VCaP (cell line): ENCODE measurements at regions not wholly inside any gene's neighbourhood (a gene's known extent, or its start where the extent isn't known, plus 50 kb on each side); places are given as distances from the start of the nearest gene placed in this dataset.
"Not testable (repeated sequence)": the region's sequence is repeated elsewhere in the genome, so short reads cannot be mapped to it uniquely, and the experiment has no call there.

Experiments
- H3K27ac ChIP-seq: fragments of 450-650 bp; 2 replicates; pipeline ENCODE4 v1.5.1; 2017
- CTCF ChIP-seq: fragments of 450-650 bp; conservative IDR thresholded peaks from 2 replicates; pipeline ENCODE4 v1.5.1; 2017; ENCODE audit warnings: mild to moderate bottlenecking, moderate library complexity

- TF ChIP-seq CTCF: no peak
- H3K27ac ChIP-seq: no peak overlapping the region
These were observed 103.0 kb downstream of the BRMS1L start for GRCh38 chr14:35929186-35929585.

- no peak overlapping the region for H3K27ac ChIP-seq
- TF ChIP-seq CTCF: no peak
These were observed 101.6 kb downstream of the BRMS1L start for GRCh38 chr14:35927727-35928126.

- H3K27ac ChIP-seq: no peak overlapping the region
- TF ChIP-seq CTCF: no peak
These were observed 99.2 kb downstream of the BRMS1L start for GRCh38 chr14:35925319-35925718.

- not testable (repeated sequence) for H3K27ac ChIP-seq
These were observed 96.5 kb downstream of the BRMS1L start for GRCh38 chr14:35922590-35922989.

GRCh38 chr14:35921745-35922144, 95.6 kb downstream of the BRMS1L start:
- TF ChIP-seq CTCF: no peak
- no peak overlapping the region for H3K27ac ChIP-seq
